GM19452 (cell line): ENCODE measurements at regions not wholly inside any gene's neighbourhood (a gene's known extent, or its start where the extent isn't known, plus 50 kb on each side); places are given as distances from the start of the nearest gene placed in this dataset.
A peak's percentile ranks its signal among the peaks of the same experiment; 100 is the strongest.

Experiments used
- ATAC-seq: cut with Tn5 transposase; IDR thresholded peaks from one replicate; pipeline ENCODE4 v1.9.1; 2021; ENCODE audit not compliant: unreplicated experiment

GRCh38 chr1:110816945-110817344 is 56.0 kb upstream of the CD53 start:
- ATAC-seq, result no peak

- no peak for ATAC-seq
Observed at GRCh38 chr1:110811529-110811928, 61.4 kb upstream of the CD53 start.

GRCh38 chr1:110800079-110800478 is 72.9 kb upstream of the CD53 start:
- ATAC-seq, result no peak

- no peak for ATAC-seq
Observed at GRCh38 chr1:110798691-110799256, 74.2 kb upstream of the CD53 start.

- ATAC-seq, result no peak
Observed at GRCh38 chr1:110788673-110789072, 84.3 kb upstream of the CD53 start.

- ATAC-seq, result peak; percentile 74
Observed at GRCh38 chr1:110787328-110788071, 85.4 kb upstream of the CD53 start.

- ATAC-seq, result no peak
Observed at GRCh38 chr1:110786802-110787327, 86.1 kb upstream of the CD53 start.

GRCh38 chr1:110785612-110786011 is 87.3 kb upstream of the CD53 start:
- no peak for ATAC-seq

GRCh38 chr1:110785055-110785454 is 87.9 kb upstream of the CD53 start:
- ATAC-seq, result no peak

GRCh38 chr1:110783292-110783918 is 89.5 kb upstream of the CD53 start:
- ATAC-seq, result no peak

GRCh38 chr1:110781525-110781924 is 91.4 kb upstream of the CD53 start:
- no peak for ATAC-seq

- ATAC-seq, result no peak
Observed at GRCh38 chr1:110780600-110781484, 92.1 kb upstream of the CD53 start.

GRCh38 chr1:110779636-110780035 is 93.3 kb upstream of the CD53 start:
- no peak for ATAC-seq

- no peak for ATAC-seq
Observed at GRCh38 chr1:110778821-110779220, 94.1 kb upstream of the CD53 start.

- ATAC-seq, result no peak
Observed at GRCh38 chr1:110777228-110777627, 95.7 kb upstream of the CD53 start.

GRCh38 chr1:110774398-110774797 is 98.5 kb upstream of the CD53 start:
- ATAC-seq, result no peak

GRCh38 chr1:110773813-110774212 is 99.1 kb upstream of the KCNA3 start:
- no peak for ATAC-seq

- no peak for ATAC-seq
Observed at GRCh38 chr1:110771245-110772022, 96.7 kb upstream of the KCNA3 start.

- no peak for ATAC-seq
Observed at GRCh38 chr1:110770832-110771231, 96.1 kb upstream of the KCNA3 start.

- ATAC-seq, result no peak
Observed at GRCh38 chr1:110768605-110769004, 93.9 kb upstream of the KCNA3 start.

GRCh38 chr1:110766336-110766647 is 91.6 kb upstream of the KCNA3 start:
- ATAC-seq, result no peak
